ENCODE measurements at regions not wholly inside any gene's neighbourhood (a gene's known extent, or its start where the extent isn't known, plus 50 kb on each side); places are given as distances from the start of the nearest gene placed in this dataset.

DNA sequence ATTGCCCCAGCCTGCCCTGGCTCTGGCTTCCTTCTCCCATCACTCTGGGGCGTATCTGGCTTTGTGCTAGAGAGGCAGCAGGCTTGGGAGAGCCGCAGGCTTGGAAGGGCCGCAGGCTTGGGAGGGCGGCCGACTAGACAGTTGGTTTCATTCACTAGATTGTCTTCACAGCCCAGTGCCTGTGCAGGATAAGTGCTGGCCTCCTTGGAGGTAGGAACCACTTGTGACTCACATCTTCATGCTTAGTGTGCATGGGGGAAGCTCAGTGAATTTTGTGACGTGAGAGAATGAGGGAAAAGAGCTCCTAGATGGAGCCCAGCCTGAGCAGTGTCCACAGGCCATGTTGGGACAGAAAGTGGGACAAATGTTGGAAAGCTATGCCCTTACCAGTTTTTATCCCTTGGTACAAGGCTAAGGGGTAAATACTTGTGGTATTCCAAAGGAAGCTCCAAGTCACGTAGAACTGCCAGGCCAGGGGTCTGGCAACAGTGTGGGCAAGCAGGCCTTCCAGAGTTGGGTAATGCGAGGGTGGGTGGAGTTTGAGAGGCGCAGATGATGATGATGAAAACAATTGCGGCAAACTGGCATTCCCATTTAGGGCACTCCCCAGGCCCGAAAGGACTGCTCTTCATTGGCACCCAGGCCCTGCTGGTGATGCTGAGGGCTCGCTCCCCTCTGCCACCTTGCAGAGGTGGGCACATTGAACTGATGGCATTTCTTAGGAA lies 100.1 kb downstream of the DDX1 start:
- Histone ChIP-seq H3K4me2 (ENCODE audit: extremely low read depth, insufficient read depth, low read length) (no peak overlapping the region), H3K36me3 (ENCODE audit: control insufficient read depth, insufficient read depth, low read length) (no peaks in the 10 kb centered on the region), H3K27me3 (ENCODE audit: control insufficient read depth, insufficient read depth, low read length) (no peaks in the 10 kb centered on the region), H4K20me1 (ENCODE audit: control insufficient read depth, extremely low read depth, insufficient read depth, low read length) (no peaks in the 10 kb centered on the region), H3K9ac (ENCODE audit: insufficient read depth, low read length) (no peak overlapping the region), H3K9me3 (ENCODE audit: control insufficient read depth, insufficient read depth, low read depth, low read length) (no peaks in the 10 kb centered on the region), H3K27ac (ENCODE audit: insufficient read depth, low read length) (no peak overlapping the region), H3K4me1 (ENCODE audit: control insufficient read depth, extremely low read depth, insufficient read depth, low read length) (no peaks in the 10 kb centered on the region), H3K79me2 (ENCODE audit: control insufficient read depth, insufficient read depth, low read length) (no peaks in the 10 kb centered on the region), H2AFZ (ENCODE audit: low read length) (no peak overlapping the region), H3K4me3 (replicated peaks in 1 of 4; ENCODE audit: control extremely low read depth in 1 of 4, insufficient read depth in 1 of 4, low read depth in 3 of 4, low read length in 4 of 4) (no peak overlapping the region)
- TF ChIP-seq EZH2 (IDR thresholded peaks at IDR 0.05; ENCODE audit: low read length, missing control alignments), result no peak
- TF ChIP-seq, protein P1, sequence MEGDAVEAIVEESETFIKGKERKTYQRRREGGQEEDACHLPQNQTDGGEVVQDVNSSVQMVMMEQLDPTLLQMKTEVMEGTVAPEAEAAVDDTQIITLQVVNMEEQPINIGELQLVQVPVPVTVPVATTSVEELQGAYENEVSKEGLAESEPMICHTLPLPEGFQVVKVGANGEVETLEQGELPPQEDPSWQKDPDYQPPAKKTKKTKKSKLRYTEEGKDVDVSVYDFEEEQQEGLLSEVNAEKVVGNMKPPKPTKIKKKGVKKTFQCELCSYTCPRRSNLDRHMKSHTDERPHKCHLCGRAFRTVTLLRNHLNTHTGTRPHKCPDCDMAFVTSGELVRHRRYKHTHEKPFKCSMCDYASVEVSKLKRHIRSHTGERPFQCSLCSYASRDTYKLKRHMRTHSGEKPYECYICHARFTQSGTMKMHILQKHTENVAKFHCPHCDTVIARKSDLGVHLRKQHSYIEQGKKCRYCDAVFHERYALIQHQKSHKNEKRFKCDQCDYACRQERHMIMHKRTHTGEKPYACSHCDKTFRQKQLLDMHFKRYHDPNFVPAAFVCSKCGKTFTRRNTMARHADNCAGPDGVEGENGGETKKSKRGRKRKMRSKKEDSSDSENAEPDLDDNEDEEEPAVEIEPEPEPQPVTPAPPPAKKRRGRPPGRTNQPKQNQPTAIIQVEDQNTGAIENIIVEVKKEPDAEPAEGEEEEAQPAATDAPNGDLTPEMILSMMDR (conservative IDR thresholded peaks at IDR 0.05 in 1 of 2, IDR thresholded peaks at IDR 0.05 in 1 of 2; ENCODE audit: low read depth in 1 of 2, low read length in 2 of 2), result no peak
- no peak for DNase-seq (ENCODE audit: low read depth in 2 of 2)

DNA sequence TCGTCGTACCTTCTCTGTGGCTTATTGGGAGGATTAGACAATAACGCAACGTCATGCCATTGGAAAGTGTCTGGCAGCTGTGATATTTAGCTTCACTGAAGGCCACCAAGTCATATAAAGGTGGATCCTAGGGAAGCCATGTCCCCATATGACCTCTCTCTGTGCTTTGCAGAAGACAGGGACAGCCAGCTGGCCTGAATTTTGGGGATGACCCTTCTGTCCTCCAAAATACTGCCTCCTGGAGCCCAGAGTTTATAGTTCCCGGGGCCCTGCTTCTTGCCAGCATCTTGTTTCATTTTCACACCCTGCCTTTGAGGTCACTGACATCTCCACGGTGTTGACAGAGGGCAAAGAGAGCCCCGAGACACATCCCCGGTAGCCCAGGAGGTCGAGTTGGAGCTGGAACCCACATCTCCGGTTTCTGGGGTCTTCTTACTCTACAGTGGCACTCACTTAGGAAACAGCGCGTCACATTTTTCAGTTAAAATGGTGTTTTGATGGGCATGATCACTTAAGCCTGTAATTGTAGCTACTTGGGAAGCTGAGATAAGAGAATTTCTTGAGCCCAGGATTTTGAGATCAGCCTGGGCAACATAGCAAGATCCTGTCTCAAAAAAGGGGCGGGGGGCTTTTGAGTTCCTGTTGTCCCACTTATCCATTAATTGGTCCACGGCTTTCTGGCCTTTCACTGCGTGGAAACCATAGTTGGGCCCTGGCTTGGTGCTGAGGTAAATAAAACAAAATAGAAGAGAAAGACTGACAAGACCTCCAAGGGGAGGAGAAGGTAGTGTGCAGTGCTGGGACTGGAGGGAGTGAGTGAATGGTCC lies 101.1 kb downstream of the DDX1 start:
- H4K20me1 ChIP-seq (ENCODE audit: control insufficient read depth, extremely low read depth, insufficient read depth, low read length), result no peaks in the 10 kb centered on the region
- no peak overlapping the region for H2AFZ ChIP-seq (ENCODE audit: low read length)
- H3K79me2 ChIP-seq (ENCODE audit: control insufficient read depth, insufficient read depth, low read length), result no peaks in the 10 kb centered on the region
- H3K4me1 ChIP-seq (ENCODE audit: control insufficient read depth, extremely low read depth, insufficient read depth, low read length), result no peaks in the 10 kb centered on the region
- no peak overlapping the region for H3K4me2 ChIP-seq (ENCODE audit: extremely low read depth, insufficient read depth, low read length)
- TF ChIP-seq, protein P1 (conservative IDR thresholded peaks at IDR 0.05 in 1 of 2, IDR thresholded peaks at IDR 0.05 in 1 of 2; ENCODE audit: low read depth in 1 of 2, low read length in 2 of 2), result no peak
- no peak for TF ChIP-seq EZH2 (IDR thresholded peaks at IDR 0.05; ENCODE audit: low read length, missing control alignments)
- no peaks in the 10 kb centered on the region for H3K36me3 ChIP-seq (ENCODE audit: control insufficient read depth, insufficient read depth, low read length)
- no peak overlapping the region for H3K9ac ChIP-seq (ENCODE audit: insufficient read depth, low read length)
- no peak overlapping the region for H3K4me3 ChIP-seq (replicated peaks in 1 of 4; ENCODE audit: control extremely low read depth in 1 of 4, insufficient read depth in 1 of 4, low read depth in 3 of 4, low read length in 4 of 4)
- no peaks in the 10 kb centered on the region for H3K27me3 ChIP-seq (ENCODE audit: control insufficient read depth, insufficient read depth, low read length)
- H3K27ac ChIP-seq (ENCODE audit: insufficient read depth, low read length), result no peak overlapping the region
- no peak for DNase-seq (ENCODE audit: low read depth in 2 of 2)
- no peaks in the 10 kb centered on the region for H3K9me3 ChIP-seq (ENCODE audit: control insufficient read depth, insufficient read depth, low read depth, low read length)

DNA sequence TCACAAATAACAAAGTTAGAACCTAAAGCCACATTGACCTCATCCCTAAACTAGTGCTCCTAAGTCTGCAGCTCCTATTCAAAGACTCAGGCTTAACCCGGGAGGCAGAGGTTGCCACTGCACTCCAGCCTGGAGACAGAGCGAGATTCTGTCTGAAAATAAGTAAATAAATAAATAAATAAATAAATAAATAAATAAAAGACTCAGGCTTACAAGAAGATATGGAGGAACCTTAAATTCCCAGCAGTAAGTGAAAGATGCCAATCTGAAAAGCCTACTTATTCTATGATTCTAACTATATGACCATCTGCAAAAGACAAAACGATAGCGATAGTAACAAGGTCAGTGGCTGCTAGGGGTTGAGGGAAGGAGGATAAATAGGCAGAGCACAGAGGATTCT lies 101.7 kb downstream of the DDX1 start:
- Histone ChIP-seq H3K9ac (ENCODE audit: insufficient read depth, low read length) (no peak overlapping the region), H3K4me3 (replicated peaks in 1 of 4; ENCODE audit: control extremely low read depth in 1 of 4, insufficient read depth in 1 of 4, low read depth in 3 of 4, low read length in 4 of 4) (no peak overlapping the region), H3K27me3 (ENCODE audit: control insufficient read depth, insufficient read depth, low read length) (no peaks in the 10 kb centered on the region), H3K4me1 (ENCODE audit: control insufficient read depth, extremely low read depth, insufficient read depth, low read length) (no peaks in the 10 kb centered on the region), H3K36me3 (ENCODE audit: control insufficient read depth, insufficient read depth, low read length) (no peaks in the 10 kb centered on the region), H3K27ac (ENCODE audit: insufficient read depth, low read length) (no peak overlapping the region), H3K4me2 (ENCODE audit: extremely low read depth, insufficient read depth, low read length) (no peak overlapping the region), H4K20me1 (ENCODE audit: control insufficient read depth, extremely low read depth, insufficient read depth, low read length) (no peaks in the 10 kb centered on the region), H3K9me3 (ENCODE audit: control insufficient read depth, insufficient read depth, low read depth, low read length) (no peaks in the 10 kb centered on the region), H3K79me2 (ENCODE audit: control insufficient read depth, insufficient read depth, low read length) (no peaks in the 10 kb centered on the region), H2AFZ (ENCODE audit: low read length) (no peak overlapping the region)
- no peak for DNase-seq (ENCODE audit: low read depth in 2 of 2)
- TF ChIP-seq, protein P1 (conservative IDR thresholded peaks at IDR 0.05 in 1 of 2, IDR thresholded peaks at IDR 0.05 in 1 of 2; ENCODE audit: low read depth in 1 of 2, low read length in 2 of 2), result no peak
- no peak for TF ChIP-seq EZH2 (IDR thresholded peaks at IDR 0.05; ENCODE audit: low read length, missing control alignments)
